Activated gamma-delta T cell (primary cell): ENCODE measurements at regions not wholly inside any gene's neighbourhood (a gene's known extent, or its start where the extent isn't known, plus 50 kb on each side); places are given as distances from the start of the nearest gene placed in this dataset.

ENCODE experiments used
- DNase-seq: peaks from one replicate; lab custom pipeline; 2025; lab: John Stamatoyannopoulos, UW

DNA sequence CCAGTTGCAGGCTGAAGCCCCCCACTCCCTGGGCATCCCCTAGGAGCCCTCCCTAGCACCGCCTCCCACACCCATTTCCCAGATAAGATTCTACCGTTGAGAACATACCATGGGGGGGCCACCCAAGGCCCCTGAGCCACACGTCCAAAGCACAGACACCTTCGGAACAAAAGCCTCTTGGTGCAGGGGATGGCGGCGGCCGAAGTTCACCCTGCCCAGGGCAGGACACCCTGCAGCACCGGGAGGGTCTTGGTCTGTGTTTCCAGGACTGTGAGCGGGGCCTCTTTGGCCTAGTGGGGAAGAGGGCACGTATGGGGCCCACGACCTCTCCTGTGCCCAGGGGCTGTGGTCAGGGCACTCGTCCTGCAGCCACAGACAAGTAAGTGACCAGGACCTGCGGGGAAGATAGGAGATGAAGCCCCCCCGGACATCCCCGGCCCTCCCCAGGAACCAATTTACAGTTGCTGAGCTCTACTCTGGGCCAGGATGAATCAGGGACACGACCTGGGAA is 154.3 kb upstream of the C14orf180 start:
- no peak for DNase-seq

GRCh38 chr14:104425763-104426646 is 153.6 kb upstream of the C14orf180 start:
- DNase-seq: no peak

- DNase-seq: no peak
These were observed 152.3 kb upstream of the C14orf180 start for GRCh38 chr14:104427131-104427851.

- no peak for DNase-seq
These were observed 151.2 kb upstream of the C14orf180 start for GRCh38 chr14:104428333-104428851.

DNA sequence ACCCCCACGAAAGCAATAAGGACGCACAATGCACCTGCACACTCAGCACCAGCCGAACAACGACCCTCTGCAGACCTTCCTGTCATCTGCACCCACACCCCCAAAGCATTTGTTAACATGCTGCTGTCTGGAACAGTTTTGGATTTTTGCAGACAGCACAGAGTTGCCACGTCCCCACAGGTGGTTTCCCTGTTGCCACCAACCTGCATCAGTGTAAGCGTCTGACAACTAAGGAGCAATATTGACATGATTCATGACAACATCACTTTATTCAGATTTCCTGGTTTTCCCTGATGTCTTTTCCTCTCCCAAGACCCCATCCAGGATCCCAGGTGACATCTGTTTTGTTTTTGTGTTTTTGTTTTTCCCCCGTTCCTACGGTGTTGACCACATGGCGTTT is 150.7 kb upstream of the C14orf180 start:
- no peak for DNase-seq

GRCh38 chr14:104429291-104429861 is 150.2 kb upstream of the C14orf180 start:
- DNase-seq: no peak

- DNase-seq: no peak
These were observed 148.1 kb upstream of the C14orf180 start for GRCh38 chr14:104431351-104431928.

- no peak for DNase-seq
These were observed 147.5 kb upstream of the C14orf180 start for GRCh38 chr14:104431929-104432541.

DNA sequence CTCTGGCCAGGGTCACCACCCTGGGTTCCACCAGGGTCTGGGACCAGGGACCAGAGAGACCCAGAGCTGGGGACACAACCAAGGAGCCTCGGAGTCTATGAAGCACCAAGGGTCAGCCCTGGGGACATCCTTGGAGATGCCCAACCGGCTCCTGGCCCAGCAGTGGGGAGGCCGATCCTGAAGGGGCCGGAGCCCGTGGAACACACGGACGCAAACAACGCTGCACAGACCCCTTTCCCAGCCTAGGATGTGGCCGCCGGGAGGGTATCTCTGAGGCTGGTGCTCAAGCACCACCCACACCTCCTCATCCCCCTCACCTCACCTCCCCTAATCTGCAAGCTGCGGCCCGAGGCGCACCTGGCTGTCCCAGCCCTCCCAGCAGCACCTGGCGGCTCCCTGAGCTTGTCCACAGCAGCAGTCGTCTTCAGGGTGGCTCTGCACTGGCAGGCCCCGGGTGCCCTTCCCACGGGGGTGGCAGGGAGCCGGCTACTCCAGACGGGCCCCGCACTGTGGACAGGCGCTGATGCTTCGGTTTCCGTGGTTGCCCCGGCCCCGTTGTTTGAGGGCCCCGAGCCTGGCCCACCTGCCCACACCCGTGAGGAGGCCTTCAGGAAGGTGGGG is 146.8 kb upstream of the C14orf180 start:
- no peak for DNase-seq

DNA sequence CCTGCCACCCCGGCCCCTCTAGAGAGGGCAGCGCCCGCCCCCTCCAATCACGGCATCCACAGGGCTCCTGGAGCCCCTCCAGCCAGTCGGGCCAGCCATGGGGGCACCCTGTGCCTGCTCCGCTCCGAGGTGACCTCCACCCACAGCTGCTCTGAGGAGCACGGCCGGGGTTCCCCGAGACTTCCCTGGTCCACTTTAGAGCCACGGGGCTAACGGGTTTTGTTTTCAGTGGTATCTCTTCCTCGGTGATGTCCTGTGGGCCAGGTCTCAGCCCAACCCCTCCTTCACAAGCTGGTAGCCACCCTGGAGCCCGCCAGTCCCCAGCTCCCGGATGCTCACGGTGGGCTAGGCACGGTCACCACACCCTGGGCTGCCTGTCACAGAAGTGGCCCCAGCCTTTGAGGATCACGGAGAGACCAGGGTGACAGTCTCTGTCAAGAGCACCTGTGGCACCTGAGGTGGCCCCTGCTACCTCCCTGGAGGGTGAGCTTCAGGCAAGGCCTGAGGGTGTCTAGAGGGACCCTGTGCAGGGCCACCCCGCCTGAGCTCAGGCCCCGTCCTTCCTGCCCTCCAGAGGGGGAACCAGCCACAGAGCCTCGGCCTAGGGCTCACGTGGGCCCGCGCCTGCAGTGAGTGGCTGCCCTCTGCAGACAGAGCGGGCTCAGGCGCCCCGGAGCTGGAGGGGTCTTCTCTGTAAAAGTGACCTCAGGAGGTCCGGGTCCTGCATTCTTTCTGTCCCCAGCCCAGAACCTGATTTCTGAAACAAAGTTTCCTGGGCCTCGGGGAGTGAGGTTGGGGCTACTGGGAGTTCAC is 146.0 kb upstream of the C14orf180 start:
- no peak for DNase-seq

- no peak for DNase-seq
These were observed 145.1 kb upstream of the C14orf180 start for GRCh38 chr14:104434214-104435076.

DNA sequence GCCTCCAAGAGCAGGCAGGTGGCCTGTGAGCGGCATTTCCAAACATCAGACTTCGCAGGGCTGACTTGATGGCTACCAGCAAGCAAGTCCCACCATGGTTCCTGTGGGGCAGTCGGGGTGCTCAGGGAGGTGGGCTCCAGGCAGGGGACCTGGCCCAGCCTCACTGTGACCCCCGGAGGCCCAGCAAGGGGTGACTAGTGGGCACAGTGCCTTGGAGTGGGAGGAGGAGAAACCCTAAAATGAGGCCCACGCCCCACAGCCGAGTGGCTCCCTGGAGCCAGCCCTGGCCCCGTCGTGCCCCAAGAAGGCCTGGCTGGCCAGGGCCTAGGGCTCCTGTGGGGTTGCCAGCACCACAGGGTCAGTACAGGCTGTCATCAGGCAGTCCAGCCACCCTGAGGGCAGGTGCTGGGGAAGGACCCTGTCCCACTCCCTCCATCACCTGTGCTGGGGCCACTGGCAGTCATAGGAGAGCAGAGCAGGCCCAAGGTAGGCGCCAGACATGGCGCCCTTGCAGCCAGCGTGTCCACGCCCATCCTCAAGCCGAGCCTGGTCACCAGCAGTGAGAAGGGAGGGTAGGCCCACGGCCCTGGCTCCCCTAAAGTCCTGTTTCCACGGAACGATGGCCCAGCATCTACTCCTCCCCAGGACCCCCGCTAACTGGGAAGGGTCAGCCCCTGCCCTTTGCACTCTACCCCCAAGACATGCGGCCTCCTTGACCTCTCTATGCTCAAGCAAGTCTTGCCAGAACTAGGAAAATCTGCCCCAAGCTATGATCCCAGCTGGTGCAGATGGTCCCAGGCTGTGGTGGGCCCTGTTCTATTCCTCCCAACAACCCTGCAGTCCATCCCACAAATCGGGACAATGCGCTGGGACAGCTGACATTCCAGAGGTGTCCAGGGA is 144.2 kb upstream of the C14orf180 start:
- no peak for DNase-seq

DNA sequence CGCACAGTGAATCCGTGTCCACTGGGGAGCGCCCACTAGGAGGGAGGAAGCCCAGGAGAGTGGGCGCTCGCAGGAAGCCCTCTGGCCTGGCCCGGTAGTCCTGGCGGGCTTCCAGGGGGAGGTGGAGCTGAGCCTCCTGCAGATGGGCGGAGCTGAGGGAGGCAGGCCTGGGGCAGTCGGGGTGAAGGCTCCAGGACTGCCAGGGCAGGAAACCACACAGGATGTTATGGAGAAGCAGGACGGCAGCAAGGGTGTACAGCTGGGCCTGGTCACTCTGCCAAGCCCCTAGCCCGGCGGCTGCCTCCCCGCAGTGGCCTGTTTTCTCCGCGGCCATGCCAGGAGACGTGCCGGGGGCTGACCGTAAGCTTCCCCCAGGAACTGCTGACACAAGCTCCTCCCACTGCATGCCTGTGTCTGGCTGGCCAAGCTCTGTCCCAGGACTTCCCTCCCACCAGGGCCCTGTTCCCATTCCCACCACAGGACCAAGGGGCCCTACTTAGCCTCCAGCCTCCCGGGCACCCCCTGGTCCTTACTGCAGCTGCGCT is 143.4 kb upstream of the C14orf180 start:
- DNase-seq: no peak

- DNase-seq: no peak
These were observed 142.5 kb upstream of the C14orf180 start for GRCh38 chr14:104436741-104437701.

DNA sequence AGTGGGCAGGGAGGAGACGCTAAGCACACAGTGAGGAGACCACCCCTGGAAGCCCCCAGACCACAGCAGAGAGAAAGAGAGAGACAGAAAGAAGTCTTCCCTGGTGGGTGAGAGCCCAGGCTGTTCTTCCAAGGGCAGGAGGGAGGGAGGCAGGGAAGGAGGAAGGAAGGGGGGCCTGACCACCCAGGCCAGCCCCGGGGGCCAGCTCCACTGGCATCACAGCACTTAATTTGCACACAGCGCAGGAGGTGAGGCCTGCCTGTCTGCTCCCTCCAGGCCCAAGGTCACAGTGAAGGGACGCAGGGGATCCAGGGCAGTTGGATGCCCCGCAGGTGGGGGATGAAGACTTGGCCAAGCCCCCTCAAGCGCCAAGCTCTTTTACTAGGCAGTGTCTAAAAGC is 141.9 kb upstream of the C14orf180 start:
- no peak for DNase-seq

GRCh38 chr14:104438166-104438887 is 141.2 kb upstream of the C14orf180 start:
- no peak for DNase-seq
